Adrenal gland (tissue), 5 donors: ENCODE measurements at regions not wholly inside any gene's neighbourhood (a gene's known extent, or its start where the extent isn't known, plus 50 kb on each side); places are given as distances from the start of the nearest gene placed in this dataset.

Source experiments
- POLR2A ChIP-seq, 2 donors: fragments of 450-650 bp; IDR thresholded peaks; one replicate each; pipeline ENCODE4 v1.6.1; 2017; ENCODE audit warnings: antibody characterized with exemption in 2 of 2, mild to moderate bottlenecking in 2 of 2, moderate library complexity in 1 of 2
- TF ChIP-seq, protein P1 (sequence below), 6 experiments: fragments of 450-650 bp in 4 of 6; fragments of 200-600 bp in 2 of 6; sonication (generic) in 1 of 6; IDR thresholded peaks; 1 replicate in 5 of 6; 2 replicates in 1 of 6; pipeline versions ENCODE4 v1.5.1 to v1.8.0; 2016 to 2021; ENCODE audit warnings: antibody characterized with exemption in 6 of 6, mild to moderate bottlenecking in 2 of 6, moderate library complexity in 1 of 6
- donor health status: DM: no; HTN: no; CAD: no.

DNA sequence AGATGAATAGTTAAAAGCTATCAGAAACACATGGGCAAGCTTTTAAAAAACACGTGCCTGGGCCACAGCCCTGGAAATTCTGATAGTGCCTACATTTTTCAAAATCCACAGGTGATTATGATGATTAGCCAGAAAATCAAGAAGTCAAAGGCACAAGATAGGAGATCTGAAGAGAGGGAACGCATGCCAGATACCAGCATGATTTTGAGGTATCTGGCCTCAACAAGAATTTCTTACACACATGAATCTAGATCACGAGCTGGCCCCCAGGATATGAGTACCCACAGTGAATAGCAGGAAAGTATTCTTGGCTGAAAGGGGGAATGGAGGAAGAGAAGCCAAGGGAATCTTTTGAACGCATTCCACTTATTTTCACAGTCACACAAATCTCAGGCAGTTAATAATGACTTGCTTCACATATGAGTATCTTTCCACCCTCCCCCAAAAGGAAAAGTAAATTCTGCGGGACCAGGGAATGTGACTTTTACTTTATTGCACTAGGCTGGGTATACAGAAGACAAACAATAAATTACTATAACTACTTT, 438.2 kb downstream of the BCAT1 start:
- TF ChIP-seq, protein P1, sequence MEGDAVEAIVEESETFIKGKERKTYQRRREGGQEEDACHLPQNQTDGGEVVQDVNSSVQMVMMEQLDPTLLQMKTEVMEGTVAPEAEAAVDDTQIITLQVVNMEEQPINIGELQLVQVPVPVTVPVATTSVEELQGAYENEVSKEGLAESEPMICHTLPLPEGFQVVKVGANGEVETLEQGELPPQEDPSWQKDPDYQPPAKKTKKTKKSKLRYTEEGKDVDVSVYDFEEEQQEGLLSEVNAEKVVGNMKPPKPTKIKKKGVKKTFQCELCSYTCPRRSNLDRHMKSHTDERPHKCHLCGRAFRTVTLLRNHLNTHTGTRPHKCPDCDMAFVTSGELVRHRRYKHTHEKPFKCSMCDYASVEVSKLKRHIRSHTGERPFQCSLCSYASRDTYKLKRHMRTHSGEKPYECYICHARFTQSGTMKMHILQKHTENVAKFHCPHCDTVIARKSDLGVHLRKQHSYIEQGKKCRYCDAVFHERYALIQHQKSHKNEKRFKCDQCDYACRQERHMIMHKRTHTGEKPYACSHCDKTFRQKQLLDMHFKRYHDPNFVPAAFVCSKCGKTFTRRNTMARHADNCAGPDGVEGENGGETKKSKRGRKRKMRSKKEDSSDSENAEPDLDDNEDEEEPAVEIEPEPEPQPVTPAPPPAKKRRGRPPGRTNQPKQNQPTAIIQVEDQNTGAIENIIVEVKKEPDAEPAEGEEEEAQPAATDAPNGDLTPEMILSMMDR (IDR thresholded peaks at IDR 0.05), result no peak
- TF ChIP-seq POLR2A (IDR thresholded peaks at IDR 0.05), result no peak
